Fibroblast of villous mesenchyme (primary cell): ENCODE measurements at regions not wholly inside any gene's neighbourhood (a gene's known extent, or its start where the extent isn't known, plus 50 kb on each side); places are given as distances from the start of the nearest gene placed in this dataset.

Experiments
- DNase-seq: peaks from one replicate; pipeline ENCODE4 v3.0.0-alpha.2; 2010; ENCODE audit warnings: low read depth
- H3K4me3 ChIP-seq: 2 replicates; pipeline ENCODE4 v1.5.1; 2011; ENCODE audit warnings: low read depth, mild to moderate bottlenecking, low read length
- CTCF ChIP-seq: IDR thresholded peaks from 2 replicates; pipeline ENCODE4 v1.5.1; 2012; ENCODE audit warnings: low read depth, mild to moderate bottlenecking, low read length; ENCODE audit not compliant: insufficient read depth

- TF ChIP-seq CTCF = no peak
- H3K4me3 ChIP-seq = no peak overlapping the region
- DNase-seq = no peak
These were observed 464.4 kb downstream of the COG6 start for GRCh38 chr13:40119852-40120251.

DNA sequence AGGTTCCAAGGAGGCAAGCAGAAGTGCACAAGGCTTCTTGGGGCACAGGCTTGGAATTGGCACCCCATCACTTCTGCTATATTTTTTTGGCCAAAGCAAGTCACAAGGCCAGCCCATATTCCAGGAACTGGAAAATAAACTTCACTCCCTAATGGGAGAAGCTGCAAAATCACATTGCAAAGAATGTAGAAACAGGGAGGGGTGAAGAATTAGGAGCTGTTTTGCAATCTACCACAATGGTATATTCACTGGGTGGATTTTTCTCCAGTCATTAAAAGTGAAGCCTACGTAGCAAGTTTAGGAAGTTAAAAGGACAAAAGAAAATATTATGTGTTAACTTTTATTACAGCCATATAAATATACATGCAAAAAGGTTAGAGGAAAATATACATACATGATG, 464.8 kb downstream of the COG6 start:
- no peak overlapping the region for H3K4me3 ChIP-seq
- no peak for TF ChIP-seq CTCF
- DNase-seq = peak; percentile 77

DNA sequence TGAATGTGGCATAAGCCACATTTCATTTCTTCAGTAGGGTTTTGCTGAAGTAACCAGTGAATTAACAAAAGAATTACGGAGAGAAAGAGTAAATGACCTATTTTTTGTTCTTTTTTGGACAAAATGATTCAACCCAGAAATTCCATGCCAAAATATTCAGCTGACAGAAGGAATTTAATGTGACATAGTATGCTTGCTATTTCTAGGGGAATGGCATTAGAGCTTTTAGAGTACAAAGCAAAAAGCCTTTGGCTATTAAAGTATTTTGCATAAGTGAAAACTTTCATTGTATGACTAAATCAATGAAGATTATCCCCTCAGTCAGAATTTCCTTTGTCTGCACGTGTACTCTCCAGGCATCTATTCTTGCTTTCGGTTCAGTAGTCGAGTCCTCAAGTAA, 465.3 kb downstream of the COG6 start:
- H3K4me3 ChIP-seq = no peak overlapping the region
- DNase-seq = no peak
- no peak for TF ChIP-seq CTCF

- DNase-seq = no peak
- no peak overlapping the region for H3K4me3 ChIP-seq
- TF ChIP-seq CTCF = no peak
These were observed 466.3 kb downstream of the COG6 start for GRCh38 chr13:40121722-40122121.

DNA sequence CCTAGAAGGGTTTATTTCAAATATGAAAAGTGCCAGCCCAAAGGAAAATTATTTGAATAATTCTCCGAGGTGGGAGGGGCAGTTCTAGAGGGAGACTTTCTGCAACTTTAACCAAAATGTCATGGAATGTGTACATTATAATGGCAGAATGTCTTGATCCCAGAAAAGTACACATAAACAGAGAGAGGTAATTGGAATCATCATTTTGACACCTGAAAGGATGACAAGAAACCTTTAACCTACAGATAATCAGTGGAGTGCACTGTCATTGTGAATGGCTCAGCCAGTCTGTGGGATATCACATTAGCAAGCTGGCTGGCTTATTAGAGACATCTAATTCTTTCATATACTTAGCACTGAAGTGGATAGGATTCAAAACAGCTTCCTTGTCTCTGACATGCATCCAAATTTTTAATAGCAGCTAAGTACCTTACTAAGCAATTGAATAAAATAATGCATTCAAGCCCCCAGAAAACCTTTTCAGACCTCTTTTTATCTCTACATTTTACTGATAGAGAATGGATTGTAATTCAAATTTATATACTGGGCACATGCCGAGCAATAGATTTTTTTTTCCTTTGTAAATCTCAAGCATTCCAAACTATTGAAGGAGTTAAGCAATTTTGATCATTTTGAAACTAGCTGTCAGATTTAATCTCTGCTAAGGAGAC, 468.6 kb downstream of the COG6 start:
- no peak for TF ChIP-seq CTCF
- no peak for DNase-seq
- H3K4me3 ChIP-seq = no peak overlapping the region

- no peak for TF ChIP-seq CTCF
- H3K4me3 ChIP-seq = no peak overlapping the region
- DNase-seq = no peak
These were observed 469.2 kb downstream of the COG6 start for GRCh38 chr13:40124633-40125015.

DNA sequence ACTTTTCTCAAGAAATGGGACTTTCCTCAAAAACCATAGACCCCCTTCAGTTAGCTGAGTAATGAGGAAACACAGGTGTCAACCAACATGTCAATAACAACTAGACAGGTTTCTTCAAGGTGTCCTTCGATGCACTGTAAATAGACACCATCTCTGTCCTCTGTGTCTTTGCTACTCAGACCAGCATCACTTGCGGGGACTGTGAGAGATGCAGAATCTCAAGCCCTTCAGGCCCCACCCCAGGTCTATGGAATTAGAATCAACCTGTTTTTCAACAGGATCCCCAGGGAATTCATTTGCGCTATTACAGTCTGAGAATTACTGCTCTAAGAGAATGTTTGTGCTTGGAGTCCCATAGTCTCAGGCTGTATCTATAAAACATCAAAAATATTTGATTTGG, 469.9 kb downstream of the COG6 start:
- no peak for TF ChIP-seq CTCF
- no peak for DNase-seq
- no peak overlapping the region for H3K4me3 ChIP-seq
